GM23338 (cell line): ENCODE measurements at regions not wholly inside any gene's neighbourhood (a gene's known extent, or its start where the extent isn't known, plus 50 kb on each side); places are given as distances from the start of the nearest gene placed in this dataset.

Experiments
- ATAC-seq: fragments of 200-7000 bp; cut with Tn5 transposase; 3 replicates; pipeline ENCODE4 v1.9.1; 2020
- DNase-seq: peaks from one replicate; pipeline ENCODE4 v3.0.0-alpha.2; 2015; ENCODE audit warnings: low spot score
- H2AFZ ChIP-seq: fragments of 200-600 bp; sonication (generic); 2 replicates; pipeline ENCODE4 v1.8.0; 2016; ENCODE audit warnings: antibody characterized with exemption, mild to moderate bottlenecking, moderate library complexity
- H3F3A ChIP-seq: fragments of 200-600 bp; sonication (generic); replicated peaks from 2 replicates; pipeline ENCODE4 v1.8.0; 2017; ENCODE audit warnings: antibody characterized with exemption, mixed run types, low read depth
- H3K27ac ChIP-seq: fragments of 200-600 bp; sonication (generic); 2 replicates; pipeline ENCODE4 v1.6.1; 2016; ENCODE audit warnings: low read depth
- H3K27me3 ChIP-seq: fragments of 200-600 bp; sonication (generic); 2 replicates; pipeline ENCODE4 v1.8.0; 2016; ENCODE audit warnings: mild to moderate bottlenecking, mixed run types, moderate library complexity; ENCODE audit not compliant: insufficient read depth
- H3K36me3 ChIP-seq: fragments of 200-600 bp; sonication (generic); 2 replicates; pipeline ENCODE4 v1.8.0; 2016; ENCODE audit warnings: mild to moderate bottlenecking; ENCODE audit not compliant: insufficient read depth
- H3K4me1 ChIP-seq: fragments of 200-600 bp; sonication (generic); 2 replicates; pipeline ENCODE4 v1.8.0; 2016; ENCODE audit warnings: mild to moderate bottlenecking, moderate library complexity; ENCODE audit not compliant: insufficient read depth
- H3K4me2 ChIP-seq: fragments of 200-600 bp; sonication (generic); 2 replicates; pipeline ENCODE4 v1.7.1; 2017; ENCODE audit warnings: mixed run types
- H3K4me3 ChIP-seq: fragments of 200-600 bp; sonication (generic); 2 replicates; pipeline ENCODE4 v1.6.1; 2016; ENCODE audit warnings: mixed run types
- H3K79me2 ChIP-seq: fragments of 200-600 bp; sonication (generic); replicated peaks from 2 replicates; pipeline ENCODE4 v1.8.0; 2017; ENCODE audit warnings: mild to moderate bottlenecking; ENCODE audit not compliant: insufficient read depth
- H3K9me2 ChIP-seq: fragments of 200-600 bp; sonication (generic); 2 replicates; pipeline ENCODE4 v1.8.0; 2017; ENCODE audit not compliant: insufficient read depth
- H4K20me1 ChIP-seq: fragments of 200-600 bp; sonication (generic); replicated peaks from 2 replicates; pipeline ENCODE4 v1.8.0; 2017; ENCODE audit warnings: mild to moderate bottlenecking; ENCODE audit not compliant: insufficient read depth
- H3K27ac Mint-ChIP-seq: 2 replicates; pipeline ENCODE4 v1.8.0; 2020; ENCODE audit warnings: inconsistent platforms, mild to moderate bottlenecking, moderate library complexity, mixed read lengths
- H3K27me3 Mint-ChIP-seq: 3 replicates; pipeline ENCODE4 v1.8.0; 2022; ENCODE audit warnings: low read depth, mild to moderate bottlenecking, moderate library complexity, mixed read lengths, inconsistent platforms; ENCODE audit not compliant: insufficient read depth, poor library complexity
- H3K36me3 Mint-ChIP-seq: 3 replicates; pipeline ENCODE4 v1.8.0; 2021; ENCODE audit warnings: low read depth, mild to moderate bottlenecking, inconsistent platforms, moderate library complexity, mixed read lengths
- H3K4me1 Mint-ChIP-seq: 3 replicates; pipeline ENCODE4 v1.8.0; 2020; ENCODE audit warnings: mild to moderate bottlenecking, inconsistent platforms, mixed read lengths
- H3K4me3 Mint-ChIP-seq: 3 replicates; pipeline ENCODE4 v1.8.0; 2021; ENCODE audit warnings: moderate library complexity, mild to moderate bottlenecking, inconsistent platforms, mixed read lengths
- H3K9me3 Mint-ChIP-seq: 3 replicates; pipeline ENCODE4 v1.8.0; 2020; ENCODE audit warnings: moderate library complexity, mild to moderate bottlenecking, inconsistent platforms, mixed read lengths
- CREB1 ChIP-seq: fragments of 250-450 bp; sonication (Bioruptor Pico); IDR thresholded peaks from 2 replicates; pipeline ENCODE4 v1.5.0; 2020; ENCODE audit warnings: low read depth, mild to moderate bottlenecking, moderate library complexity
- CTCF ChIP-seq, 2 experiments: fragments of 200-600 bp in 1 of 2; sonication (generic) in 1 of 2; conservative IDR thresholded peaks; 2 replicates each; pipeline versions ENCODE4 v1.5.1 to v1.6.1; 2016 to 2017; ENCODE audit warnings: antibody characterized with exemption in 2 of 2, low read depth in 2 of 2, mild to moderate bottlenecking in 2 of 2, moderate library complexity in 1 of 2
- ETS1 ChIP-seq: IDR thresholded peaks from 2 replicates; pipeline ENCODE4 v1.6.1; 2016; ENCODE audit warnings: antibody characterized with exemption
- EZH2phosphoT487 ChIP-seq: fragments of 200-600 bp; sonication (generic); IDR thresholded peaks from one replicate; pipeline ENCODE4 v1.8.1; 2018; ENCODE audit warnings: antibody characterized with exemption; ENCODE audit not compliant: unreplicated experiment
- JUNB ChIP-seq: IDR thresholded peaks from one replicate; pipeline ENCODE4 v1.6.1; 2016; ENCODE audit warnings: antibody characterized with exemption; ENCODE audit not compliant: unreplicated experiment
- NANOG ChIP-seq: IDR thresholded peaks from 2 replicates; pipeline ENCODE4 v1.6.1; 2016; ENCODE audit warnings: antibody characterized with exemption, borderline replicate concordance
- POLR2AphosphoS5 ChIP-seq: IDR thresholded peaks from 2 replicates; pipeline ENCODE4 v1.6.1; 2016; ENCODE audit warnings: antibody characterized with exemption, low read depth
- REST ChIP-seq: IDR thresholded peaks from one replicate; pipeline ENCODE4 v1.6.1; 2018; ENCODE audit warnings: antibody characterized with exemption; ENCODE audit not compliant: unreplicated experiment
- ZNF114 ChIP-seq: fragments of 250-450 bp; sonication (Bioruptor Pico); IDR thresholded peaks from 2 replicates; pipeline ENCODE4 v1.5.0; 2020; ENCODE audit warnings: mild to moderate bottlenecking, moderate library complexity
- ZNF331 ChIP-seq: fragments of 250-450 bp; sonication (Bioruptor Pico); IDR thresholded peaks from 2 replicates; pipeline ENCODE4 v1.5.0; 2020; ENCODE audit warnings: low read depth, mild to moderate bottlenecking, moderate library complexity
- ZNF462 ChIP-seq: fragments of 250-450 bp; sonication (Bioruptor Pico); IDR thresholded peaks from 2 replicates; pipeline ENCODE4 v1.5.0; 2020; ENCODE audit warnings: mild to moderate bottlenecking, moderate library complexity

- TF ChIP-seq ETS1 = no peak
- no peak for TF ChIP-seq ZNF114 (CRISPR knock-in tag)
- TF ChIP-seq NANOG = no peak
- no peak for TF ChIP-seq EZH2phosphoT487
- TF ChIP-seq ZNF462 (CRISPR knock-in tag) = no peak
Observed at GRCh38 chrX:15157624-15158023, 112.3 kb downstream of the ASB9 start (continued).

- H3K27ac Mint-ChIP-seq = no peak overlapping the region
- H2AFZ ChIP-seq = no peak overlapping the region
- H3K36me3 ChIP-seq = no peaks in the 10 kb centered on the region
- peaks cover 3% of the 10 kb centered on the region for H3K4me1 Mint-ChIP-seq
- H4K20me1 ChIP-seq = no peaks in the 10 kb centered on the region
- ATAC-seq (no peak), DNase-seq (no peak)
- H3K36me3 Mint-ChIP-seq = no peaks in the 10 kb centered on the region
- H3K27me3 Mint-ChIP-seq = peaks cover 3% of the 10 kb centered on the region
- no peak overlapping the region for H3K4me3 ChIP-seq
- H3K4me3 Mint-ChIP-seq = no peak overlapping the region
- no peaks in the 10 kb centered on the region for H3K9me3 Mint-ChIP-seq
- H3K27me3 ChIP-seq = no peaks in the 10 kb centered on the region
- H3F3A ChIP-seq = no peaks in the 10 kb centered on the region
- no peaks in the 10 kb centered on the region for H3K9me2 ChIP-seq
- H3K4me1 ChIP-seq = no peaks in the 10 kb centered on the region
- no peaks in the 10 kb centered on the region for H3K79me2 ChIP-seq
- H3K27ac ChIP-seq = no peak overlapping the region
- H3K4me2 ChIP-seq = no peak overlapping the region
- no peak for TF ChIP-seq NANOG
- TF ChIP-seq JUNB = no peak
- TF ChIP-seq CTCF (conservative IDR thresholded peaks at IDR 0.05; ENCODE audit: low read depth in 2 of 2) = no peak
- TF ChIP-seq POLR2AphosphoS5 = no peak
- no peak for TF ChIP-seq EZH2phosphoT487
- no peak for TF ChIP-seq CREB1
- no peak for TF ChIP-seq REST
- no peak for TF ChIP-seq ZNF114 (CRISPR knock-in tag)
- TF ChIP-seq ZNF331 (CRISPR knock-in tag) = no peak
Observed at GRCh38 chrX:15151267-15152186, 118.4 kb downstream of the ASB9 start.
